IPS-15b (cell line): ENCODE measurements at regions not wholly inside any gene's neighbourhood (a gene's known extent, or its start where the extent isn't known, plus 50 kb on each side); places are given as distances from the start of the nearest gene placed in this dataset.

Experiments
- H3K27me3 ChIP-seq: one replicate; pipeline ENCODE4 v1.6.1; 2013; ENCODE audit warnings: low read length; ENCODE audit not compliant: control insufficient read depth, insufficient read depth
- H3K36me3 ChIP-seq: one replicate; pipeline ENCODE4 v1.6.1; 2013; ENCODE audit warnings: low read length; ENCODE audit not compliant: control insufficient read depth, insufficient read depth
- H3K4me1 ChIP-seq: one replicate; pipeline ENCODE4 v1.6.1; 2013; ENCODE audit warnings: mild to moderate bottlenecking, low read length; ENCODE audit not compliant: control insufficient read depth, insufficient read depth
- H3K4me3 ChIP-seq: one replicate; pipeline ENCODE4 v1.5.1; 2013; ENCODE audit warnings: low read depth, low read length
- H3K9ac ChIP-seq: one replicate; pipeline ENCODE4 v1.6.1; 2013; ENCODE audit warnings: low read depth, mild to moderate bottlenecking, low read length
- H3K9me3 ChIP-seq: one replicate; pipeline ENCODE4 v1.6.1; 2013; ENCODE audit warnings: mild to moderate bottlenecking, low read length; ENCODE audit not compliant: control insufficient read depth, insufficient read depth

DNA sequence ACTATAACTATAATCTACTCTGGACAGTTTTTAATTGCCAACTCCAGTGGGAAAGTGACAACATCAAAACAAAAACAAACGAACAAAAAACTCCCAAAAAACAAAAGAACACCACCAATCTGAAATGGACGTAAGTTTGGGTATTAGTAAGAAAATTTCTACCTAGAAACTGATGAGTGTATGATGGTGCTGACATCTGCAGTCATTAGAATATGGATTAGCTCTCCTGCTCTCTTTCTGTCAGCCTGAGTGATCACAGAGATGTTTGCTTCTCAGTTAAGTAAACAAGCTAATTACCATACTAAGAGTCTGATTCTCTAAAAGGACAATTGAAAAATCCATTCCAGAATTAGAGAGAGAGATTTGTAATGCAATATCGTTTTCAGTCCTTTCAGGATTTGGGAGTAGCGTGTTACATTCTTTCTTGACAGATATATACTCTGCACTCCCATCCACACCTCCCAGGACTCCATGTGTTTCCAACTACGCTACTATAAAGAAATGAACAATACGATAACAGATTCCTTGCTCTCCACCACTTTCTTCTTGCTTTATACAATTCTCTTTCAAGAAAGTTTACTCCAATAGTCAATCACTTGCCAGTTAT lies 1347.4 kb upstream of the PIK3C3 start:
- Histone ChIP-seq H3K4me1 (no peaks in the 10 kb centered on the region), H3K27me3 (no peaks in the 10 kb centered on the region), H3K9ac (no peak overlapping the region), H3K36me3 (no peaks in the 10 kb centered on the region), H3K4me3 (no peak overlapping the region), H3K9me3 (no peaks in the 10 kb centered on the region)

GRCh38 chr18:40606996-40607395 lies 1348.0 kb upstream of the PIK3C3 start:
- Histone ChIP-seq H3K27me3 (no peaks in the 10 kb centered on the region), H3K9ac (no peak overlapping the region), H3K9me3 (no peaks in the 10 kb centered on the region), H3K4me1 (no peaks in the 10 kb centered on the region), H3K4me3 (no peak overlapping the region), H3K36me3 (no peaks in the 10 kb centered on the region)

DNA sequence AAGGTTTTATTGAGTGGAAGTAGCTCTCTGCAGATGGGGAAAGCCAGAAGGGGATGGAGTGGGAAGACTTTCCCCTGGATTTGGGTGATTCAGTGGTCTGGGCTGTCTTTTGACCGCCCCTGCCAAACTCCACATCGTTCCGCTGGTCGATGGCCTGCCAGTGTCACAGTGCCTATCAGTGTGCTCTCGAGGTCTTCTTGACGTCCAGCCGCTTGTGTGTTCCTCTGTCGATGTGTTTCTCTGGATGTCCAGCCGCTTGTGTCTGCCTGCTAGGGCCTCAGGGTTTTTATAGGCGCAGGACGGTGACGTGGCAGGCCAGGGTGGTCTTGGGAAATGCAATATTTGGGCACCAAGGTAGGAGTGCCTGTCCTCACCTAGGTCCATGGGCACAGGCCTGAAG lies 1371.4 kb upstream of the PIK3C3 start:
- no peaks in the 10 kb centered on the region for H3K4me1 ChIP-seq
- H3K9me3 ChIP-seq = no peaks in the 10 kb centered on the region
- no peak overlapping the region for H3K4me3 ChIP-seq
- H3K9ac ChIP-seq = no peak overlapping the region
- no peaks in the 10 kb centered on the region for H3K27me3 ChIP-seq
- H3K36me3 ChIP-seq = no peaks in the 10 kb centered on the region

- no peak overlapping the region for H3K4me3 ChIP-seq
- no peaks in the 10 kb centered on the region for H3K27me3 ChIP-seq
- H3K9me3 ChIP-seq = no peaks in the 10 kb centered on the region
- H3K36me3 ChIP-seq = no peaks in the 10 kb centered on the region
- no peak overlapping the region for H3K9ac ChIP-seq
- H3K4me1 ChIP-seq = peaks cover 2% of the 10 kb centered on the region
Observed at GRCh38 chr18:40582105-40582504, 1372.9 kb upstream of the PIK3C3 start.

- peaks cover 11% of the 10 kb centered on the region for H3K4me1 ChIP-seq
- H3K27me3 ChIP-seq = no peaks in the 10 kb centered on the region
- no peak overlapping the region for H3K9ac ChIP-seq
- no peak overlapping the region for H3K4me3 ChIP-seq
- H3K36me3 ChIP-seq = no peaks in the 10 kb centered on the region
- H3K9me3 ChIP-seq = no peaks in the 10 kb centered on the region
Observed at GRCh38 chr18:40577981-40578365, 1377.1 kb upstream of the PIK3C3 start.

GRCh38 chr18:40577239-40577980 lies 1377.6 kb upstream of the PIK3C3 start:
- Histone ChIP-seq H3K4me1 (peaks cover 11% of the 10 kb centered on the region), H3K36me3 (no peaks in the 10 kb centered on the region), H3K4me3 (no peak overlapping the region), H3K27me3 (no peaks in the 10 kb centered on the region), H3K9ac (no peak overlapping the region), H3K9me3 (no peaks in the 10 kb centered on the region)

DNA sequence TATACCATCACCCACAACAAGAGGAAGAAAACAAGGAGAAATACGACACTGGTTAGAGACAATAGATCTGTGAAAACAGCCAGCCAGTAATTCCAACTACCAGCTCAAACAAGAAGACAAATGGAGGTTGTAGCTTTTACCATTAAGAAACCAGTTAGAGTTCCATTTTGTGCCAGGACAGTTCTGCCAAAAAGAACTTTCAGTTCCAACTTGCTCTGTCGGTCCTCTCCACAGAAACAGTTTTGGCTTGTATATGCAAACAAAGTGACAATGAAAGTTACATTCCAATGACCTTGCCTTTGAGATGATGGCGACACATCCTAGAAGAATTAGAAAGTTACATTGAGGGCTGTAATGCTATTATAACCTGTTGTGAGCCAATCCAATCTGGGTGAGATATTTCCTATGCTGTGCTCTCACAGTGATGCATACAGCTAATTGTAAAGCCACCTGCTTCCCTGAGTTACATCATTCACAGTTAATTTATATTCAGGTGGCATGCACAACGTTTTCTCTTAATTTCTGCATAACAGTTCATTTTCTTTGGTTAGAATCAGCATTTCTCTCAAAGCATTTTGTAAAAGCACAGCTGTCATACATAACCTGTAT lies 1378.4 kb upstream of the PIK3C3 start:
- H3K4me3 ChIP-seq = no peak overlapping the region
- peak overlapping the region; percentile 27 for H3K9ac ChIP-seq
- no peaks in the 10 kb centered on the region for H3K36me3 ChIP-seq
- peaks cover 11% of the 10 kb centered on the region for H3K4me1 ChIP-seq
- no peaks in the 10 kb centered on the region for H3K9me3 ChIP-seq
- H3K27me3 ChIP-seq = no peaks in the 10 kb centered on the region

DNA sequence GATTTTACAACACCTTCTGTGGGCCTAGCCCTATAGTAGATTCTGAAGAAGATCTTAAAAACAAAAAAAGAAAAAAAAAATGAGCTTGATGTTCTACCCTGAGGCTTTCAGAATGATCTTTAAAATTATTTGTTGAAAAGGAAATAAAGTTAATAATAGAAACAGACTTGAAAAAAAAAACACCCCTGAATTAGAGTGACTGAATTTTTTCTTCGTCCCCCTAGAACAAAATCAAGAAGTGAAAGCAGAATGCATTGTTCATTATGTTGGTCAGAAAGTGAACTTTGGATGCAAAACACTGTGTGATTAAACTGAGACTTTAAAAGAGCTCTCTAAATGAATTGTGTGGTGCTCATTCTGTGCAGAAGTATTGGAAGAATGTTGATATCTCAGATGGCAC lies 1384.4 kb upstream of the PIK3C3 start:
- Histone ChIP-seq H3K9ac (no peak overlapping the region), H3K36me3 (no peaks in the 10 kb centered on the region), H3K4me1 (no peaks in the 10 kb centered on the region), H3K9me3 (no peaks in the 10 kb centered on the region), H3K4me3 (no peak overlapping the region), H3K27me3 (no peaks in the 10 kb centered on the region)

- Histone ChIP-seq H3K36me3 (no peaks in the 10 kb centered on the region), H3K4me1 (no peaks in the 10 kb centered on the region), H3K9me3 (no peaks in the 10 kb centered on the region), H3K4me3 (no peak overlapping the region), H3K9ac (no peak overlapping the region), H3K27me3 (no peaks in the 10 kb centered on the region)
Observed at GRCh38 chr18:40569605-40570004, 1385.4 kb upstream of the PIK3C3 start.

- Histone ChIP-seq H3K4me3 (no peak overlapping the region), H3K4me1 (no peaks in the 10 kb centered on the region)
Observed at GRCh38 chr18:40566510-40566844, 1388.6 kb upstream of the PIK3C3 start.

DNA sequence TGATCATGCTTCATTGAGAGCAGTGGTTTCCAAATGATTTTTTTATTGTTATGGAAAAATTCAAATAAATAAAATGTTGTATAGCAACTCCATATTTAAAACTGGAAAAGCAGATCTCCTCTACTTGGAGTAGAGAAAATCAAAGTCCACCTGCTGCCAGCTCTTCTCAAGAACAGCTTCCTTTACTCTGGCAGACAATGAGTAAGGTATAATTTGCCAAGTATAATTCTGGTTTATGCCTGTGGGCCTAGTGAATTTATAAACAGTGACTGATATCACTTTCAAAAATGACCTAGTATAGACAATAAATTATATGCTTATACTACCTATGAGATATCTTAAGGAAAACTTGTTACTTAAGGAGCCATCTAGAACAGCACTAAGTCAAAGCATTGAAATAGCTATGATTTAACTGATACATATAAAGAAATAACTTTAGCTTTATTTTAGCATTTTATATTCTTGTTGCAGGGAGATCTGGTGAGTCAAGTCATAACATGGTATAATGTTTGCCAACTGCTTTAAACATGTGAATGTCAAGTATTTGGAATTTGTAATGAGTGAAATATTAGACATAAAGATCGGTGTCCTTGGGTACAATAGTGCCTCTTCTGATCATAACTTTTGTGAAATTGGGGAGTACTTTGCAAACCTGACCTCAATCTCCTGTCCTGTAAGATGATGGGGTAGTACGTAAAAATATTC lies 1389.1 kb upstream of the PIK3C3 start:
- Histone ChIP-seq H3K9me3 (no peaks in the 10 kb centered on the region), H3K9ac (no peak overlapping the region), H3K4me3 (no peak overlapping the region), H3K4me1 (no peaks in the 10 kb centered on the region), H3K27me3 (no peaks in the 10 kb centered on the region), H3K36me3 (no peaks in the 10 kb centered on the region)

More at GRCh38 chr18:40566510-40566844, 1388.6 kb upstream of the PIK3C3 start:
- Histone ChIP-seq H3K9me3 (no peaks in the 10 kb centered on the region), H3K9ac (no peak overlapping the region), H3K36me3 (no peaks in the 10 kb centered on the region), H3K27me3 (no peaks in the 10 kb centered on the region)

- H3K4me1 ChIP-seq = no peaks in the 10 kb centered on the region
Observed at GRCh38 chr18:40559556-40559955, 1395.5 kb upstream of the PIK3C3 start.

More at GRCh38 chr18:40559556-40559955, 1395.5 kb upstream of the PIK3C3 start:
- Histone ChIP-seq H3K36me3 (no peaks in the 10 kb centered on the region), H3K27me3 (no peaks in the 10 kb centered on the region), H3K9ac (no peak overlapping the region), H3K4me3 (no peak overlapping the region), H3K9me3 (no peaks in the 10 kb centered on the region)
